ENCODE measurements at regions not wholly inside any gene's neighbourhood (a gene's known extent, or its start where the extent isn't known, plus 50 kb on each side); places are given as distances from the start of the nearest gene placed in this dataset.
"Not testable (repeated sequence)": the region's sequence is repeated elsewhere in the genome, so short reads cannot be mapped to it uniquely, and the experiment has no call there.

GRCh38 chr2:216984937-216985336 is 125.1 kb upstream of the TNP1 start:
- TF ChIP-seq CTCF (IDR thresholded peaks at IDR 0.05): no peak
- no peaks in the 10 kb centered on the region for H3K9me3 ChIP-seq (ENCODE audit: control insufficient read depth, low read length)
- no peak overlapping the region for H3K4me2 ChIP-seq (ENCODE audit: low read length)
- H3K9ac ChIP-seq: no peak overlapping the region
- no peaks in the 10 kb centered on the region for H3K79me2 ChIP-seq
- no peaks in the 10 kb centered on the region for H3K27me3 ChIP-seq (ENCODE audit: control insufficient read depth, insufficient read depth, low read length)
- no peaks in the 10 kb centered on the region for H3K36me3 ChIP-seq (ENCODE audit: control insufficient read depth, insufficient read depth, low read length)
- no peak overlapping the region for H3K4me3 ChIP-seq (ENCODE audit: low read depth, low read length)
- H3K27ac ChIP-seq: no peak overlapping the region
- no peaks in the 10 kb centered on the region for H3K4me1 ChIP-seq
- H2AFZ ChIP-seq: no peak overlapping the region

GRCh38 chr2:216981951-216982350 is 122.1 kb upstream of the TNP1 start:
- not testable (repeated sequence) for H3K36me3 ChIP-seq (ENCODE audit: control insufficient read depth, insufficient read depth, low read length); H3K27ac ChIP-seq; H3K27me3 ChIP-seq (ENCODE audit: control insufficient read depth, insufficient read depth, low read length); H3K4me2 ChIP-seq (ENCODE audit: low read length); H3K9ac ChIP-seq; H3K4me3 ChIP-seq (ENCODE audit: low read depth, low read length); H2AFZ ChIP-seq; H3K79me2 ChIP-seq; H3K9me3 ChIP-seq (ENCODE audit: control insufficient read depth, low read length); H3K4me1 ChIP-seq

- not testable (repeated sequence) for H3K36me3 ChIP-seq (ENCODE audit: control insufficient read depth, insufficient read depth, low read length); H3K27ac ChIP-seq; H3K4me1 ChIP-seq; H3K4me3 ChIP-seq (ENCODE audit: low read depth, low read length); H3K9ac ChIP-seq; H2AFZ ChIP-seq; H3K27me3 ChIP-seq (ENCODE audit: control insufficient read depth, insufficient read depth, low read length); H3K79me2 ChIP-seq; H3K9me3 ChIP-seq (ENCODE audit: control insufficient read depth, low read length); H3K4me2 ChIP-seq (ENCODE audit: low read length)
These were observed 120.6 kb upstream of the TNP1 start for GRCh38 chr2:216980510-216980909.

GRCh38 chr2:216974321-216975302 is 114.7 kb upstream of the TNP1 start:
- no peak for TF ChIP-seq CTCF (IDR thresholded peaks at IDR 0.05)
- no peak overlapping the region for H3K4me2 ChIP-seq (ENCODE audit: low read length)
- H3K36me3 ChIP-seq (ENCODE audit: control insufficient read depth, insufficient read depth, low read length): no peaks in the 10 kb centered on the region
- H3K27me3 ChIP-seq (ENCODE audit: control insufficient read depth, insufficient read depth, low read length): no peaks in the 10 kb centered on the region
- H3K4me3 ChIP-seq (ENCODE audit: low read depth, low read length): no peak overlapping the region
- H3K79me2 ChIP-seq: no peaks in the 10 kb centered on the region
- no peaks in the 10 kb centered on the region for H3K4me1 ChIP-seq
- H3K27ac ChIP-seq: no peak overlapping the region
- H3K9ac ChIP-seq: no peak overlapping the region
- no peaks in the 10 kb centered on the region for H3K9me3 ChIP-seq (ENCODE audit: control insufficient read depth, low read length)
- no peak overlapping the region for H2AFZ ChIP-seq

GRCh38 chr2:216971593-216971992 is 111.7 kb upstream of the TNP1 start:
- H3K4me2 ChIP-seq (ENCODE audit: low read length): no peak overlapping the region
- H3K4me3 ChIP-seq (ENCODE audit: low read depth, low read length): no peak overlapping the region
- no peak overlapping the region for H3K9ac ChIP-seq
- no peaks in the 10 kb centered on the region for H3K36me3 ChIP-seq (ENCODE audit: control insufficient read depth, insufficient read depth, low read length)
- no peaks in the 10 kb centered on the region for H3K27me3 ChIP-seq (ENCODE audit: control insufficient read depth, insufficient read depth, low read length)
- no peak for TF ChIP-seq CTCF (IDR thresholded peaks at IDR 0.05)
- H3K4me1 ChIP-seq: no peaks in the 10 kb centered on the region
- H3K79me2 ChIP-seq: no peaks in the 10 kb centered on the region
- no peak overlapping the region for H2AFZ ChIP-seq
- no peaks in the 10 kb centered on the region for H3K9me3 ChIP-seq (ENCODE audit: control insufficient read depth, low read length)
- no peak overlapping the region for H3K27ac ChIP-seq
